Activated T-cell treated with anti-CD3 and anti-CD28 coated beads for 4 hours (primary cell): ENCODE measurements at regions not wholly inside any gene's neighbourhood (a gene's known extent, or its start where the extent isn't known, plus 50 kb on each side); places are given as distances from the start of the nearest gene placed in this dataset.

ENCODE experiments used
- DNase-seq: peaks from one replicate; pipeline ENCODE4 v3.0.0-alpha.2; 2020

GRCh38 chr2:33788044-33788443 lies 188.9 kb upstream of the FAM98A start:
- DNase-seq, result no peak

DNA sequence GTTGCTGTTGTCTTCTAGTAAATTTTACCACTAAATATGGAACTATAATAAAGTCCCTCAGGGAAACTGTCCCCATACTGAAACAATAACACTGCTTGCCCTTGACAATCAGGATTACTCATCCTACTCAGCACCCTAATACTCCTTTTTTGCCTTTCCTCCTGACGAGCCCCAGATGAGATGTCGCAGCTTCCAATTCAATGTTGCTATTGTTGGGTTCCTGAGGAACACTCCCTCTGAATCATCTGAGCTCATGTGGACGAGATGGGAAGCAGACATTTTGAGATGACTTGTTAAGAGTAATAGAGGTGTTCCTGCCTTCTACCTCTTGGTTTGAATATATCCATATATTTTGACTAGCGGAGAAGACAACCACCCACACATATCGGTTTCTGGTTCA lies 187.8 kb upstream of the FAM98A start:
- DNase-seq, result no peak

DNA sequence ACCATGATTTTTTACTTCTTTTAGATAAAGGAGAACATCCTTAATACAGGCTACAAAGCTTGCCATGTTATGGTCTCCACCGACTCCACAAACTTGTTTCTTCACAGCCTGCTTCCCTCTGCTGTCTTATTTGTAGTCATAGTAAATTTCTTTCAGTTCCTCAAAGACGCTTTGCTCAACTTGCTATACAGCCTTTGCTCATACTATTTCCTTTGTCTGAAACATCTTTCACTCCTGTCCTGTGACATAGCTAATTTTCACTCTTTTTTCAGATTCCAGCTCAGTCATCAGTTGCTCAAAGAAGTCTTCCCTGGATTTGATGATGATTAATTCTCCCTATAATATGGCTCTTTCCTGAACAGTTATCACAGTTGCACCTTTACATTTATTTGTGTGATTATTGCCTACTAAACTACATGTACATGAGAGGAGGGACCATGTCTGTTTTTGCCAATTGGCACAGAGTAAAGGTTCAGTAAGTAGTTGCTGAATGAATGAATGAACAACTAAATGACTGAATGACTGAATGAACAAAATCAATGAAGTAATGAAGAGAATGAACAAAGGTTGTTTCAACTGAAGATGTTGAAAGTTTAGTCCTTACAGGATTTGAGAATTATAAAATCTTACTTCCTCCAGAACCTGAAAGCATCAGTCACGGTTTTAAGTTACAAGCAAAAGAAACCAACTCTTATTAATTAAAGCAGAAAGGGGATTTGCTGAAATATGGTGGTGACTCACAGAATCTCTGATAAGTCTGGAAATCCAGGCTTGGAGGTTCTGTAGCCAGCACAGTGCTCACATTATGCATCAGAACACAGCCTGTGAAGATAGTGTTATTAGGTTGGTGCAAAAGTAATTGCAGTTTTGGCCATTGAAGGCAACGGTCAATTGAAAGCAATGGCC lies 186.4 kb upstream of the FAM98A start:
- DNase-seq, result no peak

DNA sequence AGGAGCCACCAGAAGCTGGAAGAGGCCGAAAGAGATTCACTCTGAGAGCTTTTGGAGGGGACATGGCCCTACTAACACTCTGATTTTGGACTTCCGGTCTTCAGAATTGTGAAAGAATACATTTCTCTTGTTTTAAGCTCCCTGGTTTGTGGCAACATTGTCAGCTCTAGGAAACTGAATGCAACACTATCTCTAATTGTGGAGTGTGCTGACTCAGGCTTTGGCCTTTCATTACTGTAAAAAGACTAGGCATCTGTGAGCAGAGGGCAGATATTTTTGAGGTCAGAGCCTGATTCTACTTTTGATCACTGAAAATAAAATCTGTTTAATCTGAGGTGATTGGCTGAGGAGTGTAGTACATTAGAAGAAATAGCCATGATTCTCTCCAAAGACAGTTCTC lies 185.4 kb upstream of the FAM98A start:
- DNase-seq, result no peak

DNA sequence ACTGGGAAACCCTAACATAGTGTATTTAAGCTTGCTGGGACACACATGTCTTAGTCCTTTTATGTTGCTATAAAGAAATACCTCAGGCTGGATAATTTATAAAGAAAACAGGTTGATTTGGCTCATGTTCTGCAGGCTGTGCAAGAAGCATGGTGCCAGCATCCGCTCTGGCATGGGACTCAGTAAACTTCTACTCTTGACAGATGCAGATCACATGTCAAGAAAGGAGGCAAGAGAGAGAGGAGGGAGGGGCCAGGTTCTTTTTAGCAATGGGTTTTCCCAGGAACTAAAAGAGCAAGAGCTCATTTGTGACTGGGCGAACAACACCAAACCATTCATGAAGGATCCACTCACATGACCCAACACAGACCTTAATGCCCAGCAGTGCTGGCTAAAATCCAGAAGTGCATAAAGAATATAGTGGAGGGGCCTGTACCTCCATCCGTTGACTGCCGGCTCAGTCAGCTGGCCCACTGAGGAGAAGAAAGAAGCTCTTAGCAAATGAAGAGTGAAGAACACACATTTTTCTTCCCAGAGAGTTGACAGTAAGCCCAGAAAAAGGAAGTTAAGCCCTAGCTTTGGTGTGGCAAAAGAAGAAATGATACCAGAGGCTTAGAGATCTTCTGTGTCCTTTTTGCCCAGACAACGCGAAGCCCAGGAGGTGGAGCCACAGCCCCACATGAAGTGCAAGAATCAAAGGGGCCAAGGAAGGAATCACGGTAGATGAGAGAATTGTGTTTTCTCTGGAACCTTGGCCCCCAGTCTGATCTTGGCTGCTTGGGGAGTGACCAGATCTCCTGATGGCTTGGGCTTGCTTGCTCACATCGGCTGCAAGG lies 183.5 kb upstream of the FAM98A start:
- no peak for DNase-seq

GRCh38 chr2:33777786-33778185 lies 178.7 kb upstream of the FAM98A start:
- DNase-seq, result no peak

DNA sequence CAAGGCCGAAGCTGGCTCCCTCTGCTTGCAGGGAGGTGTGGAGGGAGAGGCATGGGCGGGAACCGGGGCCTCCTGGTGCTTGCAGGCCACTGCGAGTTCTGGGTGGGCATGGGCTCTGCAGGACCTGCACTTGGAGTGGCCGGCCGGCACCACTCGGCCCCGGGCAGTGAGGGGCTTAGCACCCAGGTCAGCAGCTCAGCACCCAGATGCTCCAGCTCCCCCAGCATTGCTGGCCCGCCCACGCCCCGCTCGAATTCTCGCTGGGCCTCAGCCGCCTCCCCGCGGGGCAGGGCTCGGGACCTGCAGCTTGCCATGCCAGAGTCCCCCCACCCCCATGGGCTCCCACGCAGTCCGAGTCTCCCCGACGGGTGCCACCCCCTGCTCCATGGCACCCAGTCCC lies 176.2 kb upstream of the FAM98A start:
- DNase-seq, result no peak

DNA sequence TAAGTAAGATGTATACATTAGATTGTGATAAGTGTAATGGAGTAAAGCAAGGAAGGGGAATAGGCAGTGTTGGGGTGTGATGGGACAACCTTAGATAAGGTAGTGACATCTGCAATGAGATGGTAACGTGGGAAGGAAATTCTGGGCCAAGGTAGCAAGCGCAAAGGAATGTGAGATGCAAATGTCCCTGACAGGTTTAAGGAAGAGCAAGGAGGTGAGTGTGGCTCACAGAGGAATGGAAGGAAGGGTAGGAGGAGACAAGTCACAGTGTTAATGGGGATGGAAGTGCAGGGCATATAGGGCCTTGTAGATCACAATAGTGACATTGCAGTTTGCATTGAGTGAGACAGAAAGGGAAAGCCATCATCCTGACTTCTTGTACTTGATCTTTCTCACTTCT lies 170.9 kb upstream of the FAM98A start:
- no peak for DNase-seq

GRCh38 chr2:33766175-33766574 lies 167.1 kb upstream of the FAM98A start:
- no peak for DNase-seq

DNA sequence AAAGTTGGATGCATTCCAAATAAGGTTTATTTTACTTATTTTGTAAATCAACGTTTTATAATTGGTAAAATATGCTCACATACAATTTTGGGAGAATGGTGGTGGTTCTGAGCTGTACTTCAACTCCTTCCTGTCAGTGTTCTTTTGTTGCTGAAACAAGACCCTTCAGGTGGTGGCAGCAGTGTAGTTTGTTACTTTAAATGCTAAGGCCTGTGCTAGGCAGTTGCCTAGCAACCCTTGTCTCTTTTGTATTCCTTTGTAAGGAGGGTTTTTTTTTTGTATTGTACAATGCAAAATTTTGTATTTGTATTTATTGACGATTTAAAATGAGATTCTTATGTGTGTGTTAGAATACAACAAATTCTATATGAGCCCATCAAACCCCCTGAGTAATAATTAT lies 166.0 kb upstream of the FAM98A start:
- DNase-seq, result no peak

- no peak for DNase-seq
These were observed 165.5 kb upstream of the FAM98A start for GRCh38 chr2:33764551-33764950.

DNA sequence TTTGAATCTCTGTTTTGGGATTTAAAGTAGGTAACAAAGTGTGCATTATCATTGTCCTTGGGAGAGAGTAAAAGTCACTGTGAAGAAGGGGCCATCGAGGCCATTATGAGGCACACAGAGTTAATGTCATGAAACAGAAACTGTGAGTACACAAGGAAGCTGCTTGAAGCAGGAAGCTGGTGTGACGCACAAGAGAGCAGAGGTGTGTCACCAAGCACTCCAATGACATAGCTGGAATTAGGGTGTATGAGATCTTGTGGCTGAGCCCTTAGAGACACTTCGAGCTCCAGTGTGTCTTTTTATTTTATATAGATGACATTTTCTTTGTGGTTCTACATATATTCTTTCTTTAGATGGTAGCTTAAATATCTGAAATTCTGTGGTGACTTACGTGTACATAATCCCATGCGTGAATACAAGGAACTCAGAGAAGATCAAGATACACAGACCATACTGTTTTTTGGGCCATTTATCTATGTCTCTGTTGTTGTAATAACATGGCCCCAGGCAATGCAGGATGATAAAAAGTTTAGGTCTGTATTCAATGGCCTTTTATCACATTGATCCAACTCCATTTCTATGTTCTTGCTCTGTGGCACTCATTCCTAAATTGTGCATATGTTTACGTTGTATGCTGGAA lies 164.7 kb upstream of the FAM98A start:
- no peak for DNase-seq

DNA sequence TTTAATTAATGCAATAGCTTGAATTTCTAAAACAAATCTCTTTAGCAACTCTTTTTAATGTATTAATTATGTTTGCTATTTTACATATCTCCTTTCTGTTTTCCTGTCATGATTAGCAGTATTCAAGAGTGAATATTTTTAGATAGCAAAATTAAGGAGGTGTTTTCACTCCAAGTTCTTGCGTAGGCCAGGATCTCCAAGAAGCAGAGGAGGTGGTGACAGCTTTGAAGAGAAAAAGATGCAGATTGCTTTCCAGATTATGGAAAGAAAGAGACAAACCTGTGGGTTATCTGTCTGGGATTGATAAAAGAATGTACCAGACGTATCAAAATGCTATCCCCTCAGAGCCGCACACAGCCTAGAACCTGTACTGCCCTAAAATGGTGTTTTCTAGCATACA lies 163.5 kb upstream of the FAM98A start:
- DNase-seq, result no peak

- no peak for DNase-seq
These were observed 147.2 kb upstream of the FAM98A start for GRCh38 chr2:33746208-33746800.

DNA sequence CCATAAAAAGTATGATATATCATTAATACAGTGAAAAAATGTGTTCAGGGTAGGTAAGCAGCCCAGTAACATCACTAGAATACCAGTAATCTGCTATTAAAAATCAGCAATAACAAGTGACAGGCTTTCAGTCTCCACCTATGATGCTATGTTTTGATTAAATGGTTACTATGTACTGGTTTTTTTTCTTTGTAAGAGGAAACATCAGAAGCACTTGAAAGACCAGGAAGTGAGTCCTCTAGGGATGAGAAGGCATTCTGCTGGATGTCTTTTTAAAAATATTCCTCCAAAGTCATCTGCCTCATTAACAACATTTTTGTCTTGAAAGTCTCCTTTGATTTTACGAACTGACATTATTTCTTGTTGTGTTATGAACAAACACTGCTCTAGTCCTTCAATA lies 136.0 kb upstream of the FAM98A start:
- no peak for DNase-seq

- DNase-seq, result no peak
These were observed 131.7 kb upstream of the FAM98A start for GRCh38 chr2:33730804-33731203.

DNA sequence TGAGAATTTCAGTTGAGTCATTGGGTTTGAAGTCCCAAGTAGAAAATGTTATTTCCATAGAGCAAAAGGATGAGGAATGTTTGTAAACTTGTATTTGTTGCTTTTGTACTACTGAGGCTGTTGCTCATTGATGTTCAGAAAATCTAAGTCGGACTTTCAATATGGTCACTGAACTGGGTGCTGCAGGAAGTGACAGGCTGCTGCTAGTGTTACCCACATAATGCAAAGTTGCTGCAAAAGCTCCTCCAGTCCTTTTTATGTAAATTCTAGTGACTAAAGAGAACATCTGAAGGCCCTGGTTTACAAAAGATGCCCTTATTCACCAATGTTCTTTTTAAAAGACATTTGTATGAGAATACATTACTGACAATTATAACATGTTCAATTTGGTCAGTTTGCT lies 131.1 kb upstream of the FAM98A start:
- no peak for DNase-seq

DNA sequence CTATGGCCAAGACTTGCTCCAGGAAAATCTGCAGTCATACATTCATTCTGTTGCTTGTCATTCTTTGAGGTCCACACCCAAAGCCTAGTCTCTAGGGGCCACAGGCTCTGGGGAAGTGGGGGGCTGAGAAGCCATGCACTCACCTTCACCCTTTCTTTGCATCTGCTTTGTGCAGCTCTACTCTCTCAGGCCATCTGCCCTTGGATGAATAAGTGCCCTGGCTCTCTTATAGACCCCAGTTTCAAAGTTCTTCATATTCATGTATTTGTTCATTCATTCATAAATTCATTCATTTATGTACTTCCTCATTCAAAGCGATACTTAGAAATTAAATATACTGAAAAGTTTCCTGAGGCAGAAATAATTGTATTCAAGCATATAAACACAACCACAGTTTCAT lies 130.3 kb upstream of the FAM98A start:
- DNase-seq, result no peak

GRCh38 chr2:33728106-33728505 lies 129.0 kb upstream of the FAM98A start:
- DNase-seq, result no peak

DNA sequence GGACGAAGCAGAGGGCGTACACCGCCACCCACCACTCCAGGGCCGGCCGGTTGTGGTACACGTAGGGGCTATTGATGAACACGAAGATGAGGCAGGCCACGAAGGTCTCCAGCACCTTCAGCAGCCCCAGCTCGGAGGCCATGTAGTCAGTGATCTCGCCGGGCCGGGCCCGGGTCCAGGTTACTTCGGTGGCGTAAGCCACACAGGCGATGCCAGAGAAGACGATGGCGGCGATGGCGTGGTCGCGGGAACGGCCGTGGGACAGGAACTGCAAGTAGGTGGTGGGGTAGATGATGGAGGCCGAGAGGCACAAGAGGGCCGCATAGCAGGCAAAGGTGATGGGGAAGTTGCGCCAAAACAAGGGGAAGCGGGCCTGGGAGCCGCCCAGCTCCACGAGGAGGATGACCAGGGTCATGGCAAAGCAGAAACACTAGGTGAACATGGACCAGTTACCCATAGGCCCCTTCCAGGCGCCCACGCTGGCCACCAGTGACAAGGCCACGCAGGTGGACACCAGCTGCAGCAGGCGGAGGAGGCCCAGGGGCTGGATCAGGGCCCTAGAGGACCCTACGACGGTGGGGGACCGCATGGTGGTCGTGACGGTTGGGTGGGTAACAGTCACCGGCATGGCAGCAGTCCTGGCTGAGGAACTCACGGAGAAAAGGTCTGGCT lies 128.4 kb upstream of the FAM98A start:
- no peak for DNase-seq

DNA sequence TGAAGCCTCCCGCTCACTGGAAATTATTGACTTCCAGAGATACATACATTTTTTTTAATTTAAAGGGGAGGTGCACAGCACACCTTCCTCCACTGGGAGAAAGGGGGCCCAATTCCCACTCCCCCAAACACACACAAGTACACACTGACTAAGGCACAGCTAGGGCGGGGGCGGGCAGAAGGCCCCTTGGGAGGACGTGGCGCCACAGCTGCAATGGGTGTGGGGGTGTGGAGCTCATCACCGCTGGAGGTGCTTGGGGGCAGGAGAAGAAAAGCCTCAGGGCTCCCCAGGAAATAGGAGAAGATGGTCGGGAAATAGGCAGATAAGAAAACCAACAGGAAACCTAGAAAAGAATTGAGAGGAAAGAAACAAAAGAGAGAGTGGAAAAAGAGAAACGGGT lies 127.3 kb upstream of the FAM98A start:
- no peak for DNase-seq

DNA sequence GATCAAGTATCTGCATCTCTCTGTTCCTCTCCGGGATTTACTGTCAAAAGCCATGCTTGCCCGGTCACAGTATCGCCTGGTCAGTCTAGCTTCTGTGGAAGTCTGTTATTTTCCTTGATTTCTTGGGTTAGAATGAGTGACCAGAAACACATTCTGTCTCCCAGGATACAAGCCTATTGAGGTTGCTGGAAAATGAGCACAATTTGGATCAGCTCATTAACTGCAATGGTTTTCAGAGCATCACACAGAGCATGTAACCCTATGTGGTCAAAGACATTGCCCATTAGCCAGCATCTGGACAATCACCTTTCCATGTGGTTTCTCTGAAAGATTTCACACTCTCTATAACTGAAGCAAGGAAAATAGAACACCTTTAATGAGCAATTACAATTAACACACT lies 124.2 kb upstream of the FAM98A start:
- no peak for DNase-seq

GRCh38 chr2:33719067-33719466 lies 120.0 kb upstream of the FAM98A start:
- no peak for DNase-seq
